Muscle layer of colon (tissue), 2 donors: ENCODE measurements at regions not wholly inside any gene's neighbourhood (a gene's known extent, or its start where the extent isn't known, plus 50 kb on each side); places are given as distances from the start of the nearest gene placed in this dataset.

Experiments
- H3K27ac ChIP-seq: one replicate; pipeline ENCODE4 v1.7.0; 2013; ENCODE audit warnings: low read depth, mild to moderate bottlenecking, low read length, moderate library complexity
- H3K27me3 ChIP-seq, 2 donors: one replicate each; pipeline ENCODE4 v1.7.0; 2013; ENCODE audit warnings: low read length in 2 of 2, mild to moderate bottlenecking in 2 of 2; ENCODE audit not compliant: insufficient read depth in 2 of 2, control insufficient read depth in 1 of 2
- H3K36me3 ChIP-seq: one replicate; pipeline ENCODE4 v1.7.0; 2013; ENCODE audit warnings: mild to moderate bottlenecking, low read length; ENCODE audit not compliant: insufficient read depth
- H3K4me1 ChIP-seq: one replicate; pipeline ENCODE4 v1.7.0; 2013; ENCODE audit warnings: mild to moderate bottlenecking, low read length; ENCODE audit not compliant: insufficient read depth
- H3K4me3 ChIP-seq, 2 donors: one replicate each; pipeline ENCODE4 v1.7.0; 2013; ENCODE audit warnings: low read length in 2 of 2, low read depth in 1 of 2, mild to moderate bottlenecking in 1 of 2, moderate library complexity in 1 of 2
- H3K9ac ChIP-seq: one replicate; pipeline ENCODE4 v1.7.0; 2013; ENCODE audit warnings: low read length
- H3K9me3 ChIP-seq: one replicate; pipeline ENCODE4 v1.7.0; 2013; ENCODE audit warnings: mild to moderate bottlenecking, low read length
- donor health status: abdominal sarcoma.
- donor health status: Adenocarcinoma of cecum.

GRCh38 chr2:8223695-8224346 lies 458.0 kb upstream of the ID2 start:
- H3K4me1 ChIP-seq: peaks cover 17% of the 10 kb centered on the region
- no peaks in the 10 kb centered on the region for H3K36me3 ChIP-seq
- no peak overlapping the region for H3K9ac ChIP-seq
- no peak overlapping the region for H3K27ac ChIP-seq
- H3K27me3 ChIP-seq: no peaks in the 10 kb centered on the region
- no peak overlapping the region for H3K4me3 ChIP-seq
- H3K9me3 ChIP-seq: no peaks in the 10 kb centered on the region

GRCh38 chr2:8224347-8225190 lies 457.3 kb upstream of the ID2 start:
- Histone ChIP-seq H3K27ac (no peak overlapping the region), H3K9ac (no peak overlapping the region)

GRCh38 chr2:8225266-8225665 lies 456.6 kb upstream of the ID2 start:
- Histone ChIP-seq H3K4me1 (peaks cover 24% of the 10 kb centered on the region), H3K27ac (no peak overlapping the region), H3K9ac (no peak overlapping the region), H3K9me3 (no peaks in the 10 kb centered on the region), H3K4me3 (no peak overlapping the region), H3K36me3 (no peaks in the 10 kb centered on the region), H3K27me3 (no peaks in the 10 kb centered on the region)

More at GRCh38 chr2:8224347-8225190, 457.3 kb upstream of the ID2 start:
- Histone ChIP-seq H3K4me1 (peaks cover 20% of the 10 kb centered on the region), H3K27me3 (no peaks in the 10 kb centered on the region), H3K4me3 (no peak overlapping the region), H3K36me3 (no peaks in the 10 kb centered on the region), H3K9me3 (no peaks in the 10 kb centered on the region)

- H3K4me1 ChIP-seq: peaks cover 19% of the 10 kb centered on the region
- H3K4me3 ChIP-seq: no peak overlapping the region
- no peak overlapping the region for H3K27ac ChIP-seq
- H3K9ac ChIP-seq: no peak overlapping the region
- no peaks in the 10 kb centered on the region for H3K36me3 ChIP-seq
- no peaks in the 10 kb centered on the region for H3K27me3 ChIP-seq
- no peaks in the 10 kb centered on the region for H3K9me3 ChIP-seq
These were observed 456.1 kb upstream of the ID2 start for GRCh38 chr2:8225798-8226197.

GRCh38 chr2:8229546-8229986 lies 452.3 kb upstream of the ID2 start:
- Histone ChIP-seq H3K36me3 (no peaks in the 10 kb centered on the region), H3K4me3 (no peak overlapping the region), H3K9me3 (no peaks in the 10 kb centered on the region), H3K9ac (no peak overlapping the region), H3K27me3 (no peaks in the 10 kb centered on the region), H3K4me1 (peaks cover 19% of the 10 kb centered on the region), H3K27ac (no peak overlapping the region)

- Histone ChIP-seq H3K9ac (no peak overlapping the region), H3K27me3 (no peaks in the 10 kb centered on the region), H3K4me3 (no peak overlapping the region), H3K4me1 (peaks cover 11% of the 10 kb centered on the region), H3K27ac (no peak overlapping the region), H3K9me3 (no peaks in the 10 kb centered on the region), H3K36me3 (no peaks in the 10 kb centered on the region)
These were observed 451.4 kb upstream of the ID2 start for GRCh38 chr2:8230466-8230865.

DNA sequence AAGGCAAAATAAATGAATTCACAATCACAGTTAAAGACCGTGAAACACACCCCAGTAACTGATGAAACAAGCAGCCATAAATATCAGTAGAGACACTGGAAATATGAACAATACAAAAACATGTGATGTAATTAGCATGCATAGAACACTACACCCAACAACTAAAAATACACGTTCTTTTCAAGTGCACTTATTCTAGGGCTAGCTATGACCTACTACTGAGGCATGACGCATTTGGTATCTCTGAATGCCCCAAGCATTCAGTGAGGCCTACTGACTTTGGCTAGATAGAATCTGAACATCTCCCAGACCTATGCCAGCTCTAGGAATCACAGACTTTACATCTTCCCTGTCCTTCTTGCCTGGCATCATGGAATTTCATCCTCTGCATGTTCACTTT lies 450.0 kb upstream of the ID2 start:
- no peaks in the 10 kb centered on the region for H3K36me3 ChIP-seq
- no peak overlapping the region for H3K9ac ChIP-seq
- H3K27ac ChIP-seq: no peak overlapping the region
- H3K4me3 ChIP-seq: no peak overlapping the region
- no peaks in the 10 kb centered on the region for H3K9me3 ChIP-seq
- H3K4me1 ChIP-seq: peaks cover 8% of the 10 kb centered on the region
- H3K27me3 ChIP-seq: no peaks in the 10 kb centered on the region

GRCh38 chr2:8232871-8233270 lies 449.0 kb upstream of the ID2 start:
- H3K4me3 ChIP-seq: no peak overlapping the region
- no peaks in the 10 kb centered on the region for H3K9me3 ChIP-seq
- no peaks in the 10 kb centered on the region for H3K36me3 ChIP-seq
- H3K4me1 ChIP-seq: peaks cover 8% of the 10 kb centered on the region
- H3K9ac ChIP-seq: no peak overlapping the region
- H3K27me3 ChIP-seq: no peaks in the 10 kb centered on the region
- H3K27ac ChIP-seq: no peak overlapping the region

DNA sequence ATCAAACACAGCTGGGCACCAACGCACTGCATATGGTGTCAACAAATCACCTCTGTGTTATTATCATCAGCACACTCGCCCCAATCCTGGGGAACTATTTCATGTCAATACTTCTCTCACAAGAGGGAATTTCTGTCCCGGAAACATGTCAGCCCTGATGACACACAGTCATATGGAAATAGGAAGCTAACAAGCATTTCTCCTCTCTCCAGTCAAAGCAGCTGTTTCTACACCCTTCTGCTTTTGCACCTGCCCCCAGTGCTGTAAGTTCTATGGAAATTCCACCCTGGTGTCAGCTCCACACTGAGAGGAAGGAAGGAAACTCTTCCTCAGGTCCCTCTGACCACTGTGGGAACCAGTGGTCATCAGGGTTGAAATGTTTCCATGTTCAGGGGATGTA lies 447.6 kb upstream of the ID2 start:
- Histone ChIP-seq H3K4me1 (peaks cover 19% of the 10 kb centered on the region), H3K4me3 (no peak overlapping the region), H3K9ac (no peak overlapping the region), H3K27ac (no peak overlapping the region), H3K36me3 (no peaks in the 10 kb centered on the region), H3K27me3 (no peaks in the 10 kb centered on the region), H3K9me3 (no peaks in the 10 kb centered on the region)

DNA sequence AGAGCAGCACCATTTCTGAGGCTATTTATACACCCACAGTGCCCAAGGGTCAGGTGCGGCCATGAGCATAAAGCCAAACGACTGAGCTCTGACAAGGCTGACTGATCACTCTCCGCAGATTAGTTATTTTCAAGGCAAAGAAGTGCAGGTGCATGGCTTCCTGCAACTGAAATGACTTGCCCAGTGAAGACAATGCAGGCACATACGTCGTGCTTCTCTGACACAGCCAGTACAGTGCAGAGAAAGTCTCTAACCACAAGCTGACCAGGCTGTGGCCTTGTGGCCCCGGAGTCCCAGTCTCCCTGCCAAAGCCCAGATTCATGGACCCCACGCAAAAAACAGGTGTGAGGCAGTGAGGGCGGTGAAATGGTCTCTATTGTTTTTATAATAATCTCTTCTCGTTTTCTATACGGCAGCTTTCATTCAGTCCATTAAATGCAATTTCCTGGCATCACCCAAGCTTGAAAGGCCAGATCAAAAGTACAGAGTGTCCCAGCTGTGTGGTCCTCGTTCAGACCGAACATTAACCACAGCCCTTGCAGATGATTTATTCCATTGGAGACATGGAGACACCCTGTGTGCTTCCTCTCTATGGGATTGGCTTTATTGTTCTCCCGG lies 447.0 kb upstream of the ID2 start:
- no peaks in the 10 kb centered on the region for H3K36me3 ChIP-seq
- H3K27me3 ChIP-seq: no peaks in the 10 kb centered on the region
- no peak overlapping the region for H3K4me3 ChIP-seq
- H3K4me1 ChIP-seq: peaks cover 19% of the 10 kb centered on the region
- no peaks in the 10 kb centered on the region for H3K9me3 ChIP-seq
- no peak overlapping the region for H3K27ac ChIP-seq
- no peak overlapping the region for H3K9ac ChIP-seq

DNA sequence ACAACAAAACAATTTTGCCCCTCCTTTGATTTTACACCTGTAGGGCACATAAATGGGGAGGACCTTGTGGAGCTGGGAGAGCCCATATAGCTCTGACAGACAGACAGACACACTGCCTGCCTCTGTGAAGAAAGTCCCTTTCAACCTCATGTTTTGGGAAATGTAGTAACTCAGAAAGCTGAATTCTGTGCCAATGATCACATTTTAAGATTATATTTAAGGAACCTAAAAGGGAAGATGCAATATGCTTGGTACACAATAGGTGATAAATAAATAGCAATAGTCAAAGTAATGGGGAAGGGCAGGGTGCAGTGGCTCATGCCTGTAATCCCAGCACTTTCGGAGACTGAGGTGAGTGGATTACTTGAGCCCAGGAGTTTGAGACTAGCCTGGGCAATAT lies 446.4 kb upstream of the ID2 start:
- Histone ChIP-seq H3K36me3 (no peaks in the 10 kb centered on the region), H3K4me3 (no peak overlapping the region), H3K9ac (no peak overlapping the region), H3K27ac (no peak overlapping the region), H3K27me3 (no peaks in the 10 kb centered on the region), H3K4me1 (peaks cover 17% of the 10 kb centered on the region), H3K9me3 (no peaks in the 10 kb centered on the region)
